Esophagus (tissue), 2 donors: ENCODE measurements at regions not wholly inside any gene's neighbourhood (a gene's known extent, or its start where the extent isn't known, plus 50 kb on each side); places are given as distances from the start of the nearest gene placed in this dataset.
"Not testable (repeated sequence)": the region's sequence is repeated elsewhere in the genome, so short reads cannot be mapped to it uniquely, and the experiment has no call there.

Experiments used
- H3K27ac ChIP-seq, 2 donors: one replicate each; pipeline ENCODE4 v1.5.1; 2013; ENCODE audit warnings: low read depth in 2 of 2, mild to moderate bottlenecking in 2 of 2, inconsistent platforms in 1 of 2, low read length in 1 of 2, moderate library complexity in 1 of 2
- H3K27me3 ChIP-seq, 2 donors: one replicate each; pipeline ENCODE4 v1.6.1; 2013; ENCODE audit warnings: low read length in 2 of 2, control low read depth in 1 of 2, mild to moderate bottlenecking in 1 of 2; ENCODE audit not compliant: insufficient read depth in 2 of 2, control insufficient read depth in 1 of 2
- H3K36me3 ChIP-seq, 2 donors: one replicate each; pipeline ENCODE4 v1.6.1; 2013; ENCODE audit warnings: low read length in 1 of 2; ENCODE audit not compliant: control insufficient read depth in 2 of 2, insufficient read depth in 2 of 2
- H3K4me1 ChIP-seq, 2 donors: one replicate each; pipeline ENCODE4 v1.6.1; 2013; ENCODE audit warnings: low read length in 1 of 2; ENCODE audit not compliant: control insufficient read depth in 2 of 2, insufficient read depth in 2 of 2
- H3K4me3 ChIP-seq, 2 donors: one replicate each; pipeline ENCODE4 v1.5.1; 2013; ENCODE audit warnings: low read length in 2 of 2, mild to moderate bottlenecking in 2 of 2, low read depth in 1 of 2, moderate library complexity in 1 of 2
- H3K9me3 ChIP-seq, 2 donors: one replicate each; pipeline ENCODE4 v1.6.1; 2013; ENCODE audit warnings: mild to moderate bottlenecking in 2 of 2, low read depth in 1 of 2, low read length in 1 of 2, moderate library complexity in 1 of 2; ENCODE audit not compliant: control insufficient read depth in 2 of 2, insufficient read depth in 1 of 2
- WGBS, 2 donors: extraction: QIAGEN DNeasy Blood & Tissue Kit; methylation state at CpG; one replicate each; pipeline ENCODE4 v1.1.7; 2013; 5-methylcytosine and 5-hydroxymethylcytosine counted together
- donor health status: healthy with polysubstance abuse.
- donor health status: Bipolar disorder and iron deficiency.

DNA sequence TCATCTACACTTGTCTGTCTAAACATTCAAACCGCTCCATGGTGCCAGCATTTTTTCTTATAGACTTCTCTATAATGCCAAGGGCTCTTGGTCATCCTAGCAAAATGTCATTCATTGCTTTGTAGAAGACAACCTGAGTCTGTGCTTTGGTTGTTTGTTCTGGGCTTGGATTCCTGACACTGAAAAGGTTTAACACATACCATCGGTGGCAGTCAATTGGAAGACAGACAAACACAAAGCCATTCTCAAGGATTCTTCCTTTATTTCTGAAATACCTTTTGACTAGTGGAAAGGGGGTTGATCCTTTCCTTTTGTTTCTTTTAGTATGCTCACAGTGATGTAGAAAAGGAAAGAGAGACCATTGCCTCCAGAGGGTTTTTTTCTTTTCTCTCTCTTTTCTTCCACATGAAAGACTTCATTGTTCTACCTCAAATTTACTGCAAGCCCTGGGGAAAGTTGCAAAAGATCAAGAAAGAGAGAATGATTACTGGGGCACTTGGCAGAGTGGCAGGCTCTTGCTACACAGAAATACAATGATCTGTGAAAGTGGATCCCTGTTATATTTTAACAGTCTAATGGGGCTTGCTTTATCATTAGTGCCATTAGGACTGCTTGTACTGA, 66.4 kb upstream of the TMC1 start:
- Histone ChIP-seq H3K27me3 (no peaks in the 10 kb centered on the region), H3K27ac (no peak overlapping the region), H3K4me1 (no peaks in the 10 kb centered on the region), H3K36me3 (no peaks in the 10 kb centered on the region), H3K9me3 (no peaks in the 10 kb centered on the region), H3K4me3 (no peak overlapping the region)
- 61 to 68% methylated on average over 2 of the region's 2 CpGs for WGBS, 2 donors

DNA sequence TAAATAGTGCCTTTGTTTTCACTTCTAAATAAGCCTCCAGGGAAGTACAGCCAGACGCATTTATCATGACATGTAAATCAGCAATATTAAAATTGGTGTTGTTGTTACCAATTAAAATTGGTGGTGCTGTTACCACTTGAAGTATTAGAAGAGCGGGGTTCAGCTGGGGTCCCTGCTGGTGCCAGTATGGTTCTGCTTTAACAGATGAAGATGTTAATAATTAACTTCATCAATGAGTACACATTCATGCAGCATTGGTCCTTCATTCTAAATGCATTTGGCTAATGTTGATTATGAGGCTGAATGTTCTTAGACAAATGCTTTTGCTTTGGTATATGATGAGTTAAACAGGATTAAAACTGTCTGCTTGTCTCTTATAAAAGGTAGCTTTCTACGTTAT, 67.6 kb upstream of the TMC1 start:
- Histone ChIP-seq H3K9me3 (no peaks in the 10 kb centered on the region), H3K27ac (no peak overlapping the region), H3K4me1 (no peaks in the 10 kb centered on the region), H3K4me3 (no peak overlapping the region), H3K36me3 (no peaks in the 10 kb centered on the region), H3K27me3 (no peaks in the 10 kb centered on the region)
- WGBS, 2 donors, result 75 to 89% methylated on average over 3 of the region's 3 CpGs

DNA sequence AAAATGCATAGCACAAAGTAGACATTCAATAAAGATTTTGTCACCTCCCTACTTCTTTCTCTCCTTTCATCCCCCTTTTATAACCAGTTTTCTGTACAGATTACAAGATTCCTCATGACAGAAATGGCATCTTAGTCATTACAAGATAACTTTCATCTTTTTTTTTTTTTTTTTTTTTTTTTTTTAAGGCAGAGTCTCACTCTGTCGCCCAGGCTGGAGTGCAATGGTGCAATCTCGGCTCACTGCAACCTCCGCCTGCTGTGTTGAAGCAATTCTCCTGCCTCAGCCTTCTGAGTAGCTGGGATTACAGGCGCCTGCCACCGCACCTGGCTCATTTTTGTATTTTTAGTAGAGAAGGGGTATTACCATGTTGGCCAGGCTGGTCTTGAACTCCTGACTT, 75.2 kb upstream of the TMC1 start:
- WGBS, 2 donors, result 88 to 92% methylated on average over 4 to 5 of the region's 5 CpGs
- H3K36me3 ChIP-seq, H3K9me3 ChIP-seq, H3K27ac ChIP-seq, H3K27me3 ChIP-seq, H3K4me1 ChIP-seq, H3K4me3 ChIP-seq: not testable (repeated sequence)

DNA sequence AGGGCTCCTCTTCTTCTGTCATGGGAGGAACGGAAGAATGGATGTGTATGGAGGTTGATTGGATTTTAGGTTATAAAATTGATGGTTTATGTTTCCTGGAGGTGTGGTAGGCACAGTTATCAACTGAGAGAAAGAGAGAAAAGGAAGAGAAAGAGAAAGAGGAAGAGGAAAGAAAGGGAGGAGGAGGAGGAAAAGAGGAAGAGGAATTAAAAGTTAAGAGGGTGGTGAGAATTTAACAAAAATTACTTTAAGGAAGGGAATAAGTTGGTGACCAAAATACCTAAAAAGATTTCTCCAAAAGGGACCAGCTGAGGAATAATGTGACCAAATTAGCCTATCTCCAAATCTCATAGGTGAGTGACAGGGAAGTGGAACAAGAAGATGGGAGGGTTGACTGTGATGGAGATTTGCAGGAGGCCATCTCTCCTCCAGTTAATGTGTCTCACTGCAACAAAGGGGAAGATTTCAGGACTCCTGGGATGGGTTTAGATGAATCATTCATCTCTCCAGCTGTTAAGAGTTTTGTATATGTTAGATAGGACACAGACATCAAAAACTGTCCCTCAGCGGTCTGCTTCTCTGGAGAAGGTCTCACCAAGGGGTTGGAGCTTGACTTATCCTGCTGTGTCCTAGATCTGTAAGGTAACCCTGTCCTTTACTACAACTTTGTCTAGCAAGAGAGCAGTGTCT, 76.0 kb upstream of the TMC1 start:
- Histone ChIP-seq H3K27me3 (no peaks in the 10 kb centered on the region), H3K36me3 (no peaks in the 10 kb centered on the region), H3K27ac (no peak overlapping the region), H3K4me1 (peaks cover 0 to 11% of the 10 kb centered on the region in 2 donors), H3K4me3 (no peak overlapping the region), H3K9me3 (peaks cover 0 to 2% of the 10 kb centered on the region in 2 donors)
- 85 to 96% methylated on average over 2 of the region's 2 CpGs for WGBS, 2 donors

DNA sequence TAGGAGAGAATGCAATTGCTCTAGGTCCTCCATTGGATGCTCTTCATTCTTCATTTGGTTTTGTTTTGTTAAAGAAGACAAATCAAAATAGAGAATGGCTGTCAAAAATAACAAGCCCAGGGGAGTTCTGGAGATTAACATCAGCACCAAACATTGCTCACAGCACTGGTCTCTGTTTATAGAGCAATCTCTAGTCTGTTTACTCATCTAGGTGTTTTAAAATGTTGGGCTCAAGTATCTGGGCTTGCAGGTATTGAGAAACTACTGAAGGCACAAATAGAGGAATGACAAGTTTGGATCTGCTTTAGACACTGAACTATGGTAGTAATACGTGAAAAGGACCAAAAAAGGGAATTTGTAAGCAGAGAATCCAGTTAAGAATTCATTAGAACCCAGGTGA, 77.0 kb upstream of the TMC1 start:
- Histone ChIP-seq H3K4me1 (peaks cover 0 to 11% of the 10 kb centered on the region in 2 donors), H3K36me3 (no peaks in the 10 kb centered on the region), H3K27ac (no peak overlapping the region), H3K9me3 (peaks cover 0 to 2% of the 10 kb centered on the region in 2 donors), H3K27me3 (no peaks in the 10 kb centered on the region), H3K4me3 (no peak overlapping the region)
- 44 to 70% methylated on average over 1 of the region's 1 CpG for WGBS, 2 donors

DNA sequence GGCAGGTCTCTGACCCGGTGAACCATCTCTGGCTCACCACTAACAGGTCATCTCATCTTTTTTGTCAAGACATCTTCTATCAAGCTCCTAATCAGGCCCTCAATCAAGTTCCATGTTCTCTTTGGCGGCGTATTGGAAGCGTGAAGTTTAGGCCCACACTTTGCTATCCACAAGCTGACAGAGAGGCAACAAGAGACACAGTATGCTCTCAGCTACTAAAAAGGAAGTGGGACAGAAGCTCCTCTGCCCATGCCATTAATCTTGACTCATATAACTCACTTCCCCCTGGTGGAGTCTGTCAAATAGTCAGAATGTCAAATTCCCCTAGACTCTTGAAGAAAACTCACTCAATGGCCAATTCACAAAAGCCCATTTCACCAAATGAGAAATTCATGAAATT, 77.6 kb upstream of the TMC1 start:
- no peaks in the 10 kb centered on the region for H3K27me3 ChIP-seq
- H3K36me3 ChIP-seq, result no peaks in the 10 kb centered on the region
- peak overlapping the region; percentile 44 to 45 for H3K27ac ChIP-seq
- H3K4me1 ChIP-seq, result peaks cover 0 to 11% of the 10 kb centered on the region in 2 donors
- peaks cover 0 to 2% of the 10 kb centered on the region in 2 donors for H3K9me3 ChIP-seq
- WGBS, 2 donors, result 78 to 79% methylated on average over 4 of the region's 4 CpGs
- no peak overlapping the region for H3K4me3 ChIP-seq

DNA sequence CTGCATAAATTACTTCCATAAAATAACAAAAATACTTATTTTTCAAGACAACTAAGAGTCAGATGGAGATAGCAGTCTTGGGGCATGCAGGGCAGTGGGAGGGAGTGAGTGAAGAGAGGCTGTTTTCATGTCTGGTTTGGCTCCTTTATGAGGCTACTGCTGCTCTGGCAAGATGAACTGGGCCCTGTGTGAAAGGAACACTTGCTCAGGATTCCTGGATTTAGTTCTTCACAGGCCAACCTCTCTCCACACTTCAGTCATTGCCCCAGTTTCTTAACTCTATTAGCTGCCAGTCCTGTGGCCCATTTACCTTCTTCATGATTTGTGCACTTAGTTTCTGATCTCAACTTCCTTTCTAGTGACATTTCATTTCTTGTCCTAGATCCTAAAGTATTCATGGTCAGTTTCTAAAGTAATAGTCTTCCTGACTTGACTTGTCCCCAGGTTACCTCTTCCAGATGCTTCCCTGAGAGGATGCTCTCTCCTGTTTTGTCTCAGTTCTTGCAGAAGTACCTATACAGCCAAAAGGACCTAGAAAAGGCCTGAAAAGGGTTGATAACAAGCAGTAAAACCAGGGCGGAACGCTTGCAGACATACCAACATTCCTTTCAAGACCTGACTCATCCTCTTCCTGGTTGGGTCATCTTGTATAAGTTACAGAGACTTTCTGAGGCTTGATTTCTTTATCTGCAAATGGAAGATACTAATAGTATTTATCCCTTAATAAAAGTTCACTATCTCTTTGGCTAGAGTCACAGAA, 77.0 kb upstream of the ZFAND5 start:
- peak overlapping the region; percentile 70 to 72 for H3K27ac ChIP-seq
- H3K36me3 ChIP-seq, result no peaks in the 10 kb centered on the region
- peaks cover 0 to 2% of the 10 kb centered on the region in 2 donors for H3K9me3 ChIP-seq
- no peaks in the 10 kb centered on the region for H3K27me3 ChIP-seq
- WGBS, 2 donors, result 44 to 47% methylated on average over 2 of the region's 2 CpGs
- no peak overlapping the region for H3K4me3 ChIP-seq
- H3K4me1 ChIP-seq, result peaks cover 0 to 11% of the 10 kb centered on the region in 2 donors

DNA sequence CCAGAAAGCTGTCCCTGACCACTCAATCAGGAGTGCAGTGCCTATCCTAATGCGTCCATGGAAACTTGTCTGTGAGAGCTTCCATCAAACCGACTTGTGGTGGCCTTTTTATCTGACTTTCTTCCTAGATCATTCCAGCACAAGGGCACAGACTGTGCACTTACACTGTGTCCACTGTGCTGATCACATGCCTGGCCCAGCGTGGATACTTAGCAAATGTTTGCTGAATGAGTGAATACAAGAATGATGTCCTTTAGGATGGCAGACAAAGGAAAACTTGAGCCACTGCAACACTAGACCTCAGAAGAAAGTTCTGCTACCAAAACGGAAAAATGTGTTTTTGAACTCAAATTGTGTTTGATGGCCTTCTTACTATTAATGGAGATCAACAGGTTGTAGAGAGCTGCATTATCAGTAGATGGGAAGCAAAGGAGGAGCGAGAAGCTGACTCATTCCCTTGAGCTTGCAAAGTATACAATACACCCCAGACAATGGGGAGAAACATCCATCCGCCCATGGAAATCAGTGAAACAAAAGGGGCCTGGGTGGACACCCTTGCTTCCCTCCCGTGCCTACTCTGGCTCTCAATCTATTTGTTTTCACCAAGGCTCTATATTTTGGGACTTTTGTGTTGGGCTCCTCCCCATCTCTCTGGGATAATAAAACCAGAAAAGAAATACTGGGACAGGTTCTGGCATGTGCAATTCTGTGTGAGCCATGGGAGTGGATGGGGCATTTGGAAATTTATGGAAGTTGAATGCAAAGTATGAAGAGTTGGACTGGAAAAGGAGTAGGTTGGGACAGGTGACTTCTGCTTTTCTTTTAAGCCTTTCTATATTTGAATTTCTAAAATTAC, 76.2 kb upstream of the ZFAND5 start:
- Histone ChIP-seq H3K27ac (peak overlapping the region; percentile 61 to 72), H3K4me3 (no peak overlapping the region), H3K27me3 (no peaks in the 10 kb centered on the region), H3K9me3 (peaks cover 0 to 2% of the 10 kb centered on the region in 2 donors), H3K4me1 (peaks cover 0 to 11% of the 10 kb centered on the region in 2 donors), H3K36me3 (no peaks in the 10 kb centered on the region)
- WGBS, 2 donors, result 69 to 81% methylated on average over 7 of the region's 7 CpGs

DNA sequence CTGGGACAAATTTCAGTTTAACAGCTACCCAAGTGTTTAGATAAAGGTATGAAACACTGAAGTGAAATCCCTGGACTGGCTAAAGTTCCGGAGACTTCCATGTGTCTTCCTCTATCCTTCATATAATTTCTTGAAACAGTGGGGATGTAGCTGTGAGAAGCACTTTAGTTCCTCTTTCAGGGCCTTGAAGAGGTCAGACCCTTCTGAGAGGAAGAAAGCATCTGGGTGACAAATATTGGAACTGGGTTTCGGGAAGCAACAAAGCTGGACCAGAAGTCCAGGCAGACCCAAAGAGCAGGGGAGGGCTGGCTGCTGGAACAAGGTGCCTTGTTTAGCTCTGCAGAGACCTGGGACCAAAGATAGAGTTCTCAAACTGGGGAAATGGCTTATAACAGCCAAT, 75.4 kb upstream of the ZFAND5 start:
- no peaks in the 10 kb centered on the region for H3K27me3 ChIP-seq
- no peaks in the 10 kb centered on the region for H3K36me3 ChIP-seq
- H3K27ac ChIP-seq, result no peak overlapping the region
- peaks cover 0 to 2% of the 10 kb centered on the region in 2 donors for H3K9me3 ChIP-seq
- no peak overlapping the region for H3K4me3 ChIP-seq
- H3K4me1 ChIP-seq, result peaks cover 0 to 11% of the 10 kb centered on the region in 2 donors
- 87 to 94% methylated on average over 2 of the region's 2 CpGs for WGBS, 2 donors
